Stimulated activated memory B cell treated with anti-CD40 and anti-IgM and Interleukin-4, amounts not matched to agents 10 μg/mL and 1 μg/mL and 100 μg/mL, for 72 hours (primary cell): ENCODE measurements at regions not wholly inside any gene's neighbourhood (a gene's known extent, or its start where the extent isn't known, plus 50 kb on each side); places are given as distances from the start of the nearest gene placed in this dataset.

Experiments used
- ATAC-seq: fragments of 150-1000 bp; cut with Tn5 transposase; 2 replicates; pipeline ENCODE4 v1.10.0; 2021
- H3K27ac Mint-ChIP-seq: one replicate; pipeline ENCODE4 v1.8.0; 2022; ENCODE audit warnings: mild to moderate bottlenecking, mixed read lengths
- H3K27me3 Mint-ChIP-seq: one replicate; pipeline ENCODE4 v1.8.0; 2022; ENCODE audit warnings: mixed read lengths
- H3K36me3 Mint-ChIP-seq: one replicate; pipeline ENCODE4 v1.8.0; 2022; ENCODE audit warnings: mixed read lengths
- H3K4me1 Mint-ChIP-seq: one replicate; pipeline ENCODE4 v1.8.0; 2022; ENCODE audit warnings: mixed read lengths
- H3K4me3 Mint-ChIP-seq: one replicate; pipeline ENCODE4 v1.8.0; 2022; ENCODE audit warnings: mild to moderate bottlenecking, moderate library complexity, mixed read lengths
- H3K9me3 Mint-ChIP-seq: one replicate; pipeline ENCODE4 v1.8.0; 2022; ENCODE audit warnings: mixed read lengths

DNA sequence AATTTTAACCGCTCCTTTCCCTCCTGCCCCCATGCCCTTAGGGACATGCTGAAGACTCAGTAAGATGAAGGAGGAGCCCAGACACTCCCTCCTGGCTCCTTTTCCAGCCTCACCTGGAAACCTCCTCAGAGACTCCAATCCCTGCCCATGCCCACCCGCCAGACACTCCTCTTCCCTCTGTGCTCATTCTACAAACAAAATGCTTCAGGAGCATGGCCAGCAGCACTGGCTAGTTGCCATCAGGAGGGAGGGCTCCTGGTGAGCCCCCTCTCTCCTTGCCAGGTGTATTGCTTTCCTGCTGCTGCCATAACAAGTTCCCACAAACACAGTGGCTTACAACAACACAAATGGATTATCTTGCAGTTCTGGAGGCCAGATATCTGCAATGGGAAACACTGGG lies 126.1 kb downstream of the PSMG1 start:
- H3K27ac Mint-ChIP-seq: no peak overlapping the region
- ATAC-seq: no peak
- no peaks in the 10 kb centered on the region for H3K9me3 Mint-ChIP-seq
- no peak overlapping the region for H3K4me3 Mint-ChIP-seq
- H3K4me1 Mint-ChIP-seq: no peaks in the 10 kb centered on the region
- peaks cover 39% of the 10 kb centered on the region for H3K27me3 Mint-ChIP-seq
- H3K36me3 Mint-ChIP-seq: no peaks in the 10 kb centered on the region

- peaks cover 34% of the 10 kb centered on the region for H3K27me3 Mint-ChIP-seq
- no peaks in the 10 kb centered on the region for H3K36me3 Mint-ChIP-seq
- no peak overlapping the region for H3K27ac Mint-ChIP-seq
- H3K4me3 Mint-ChIP-seq: no peak overlapping the region
- no peaks in the 10 kb centered on the region for H3K4me1 Mint-ChIP-seq
- H3K9me3 Mint-ChIP-seq: no peaks in the 10 kb centered on the region
- no peak for ATAC-seq
Observed at GRCh38 chr21:39056636-39057035, 126.6 kb downstream of the PSMG1 start.

- Mint-ChIP-seq H3K9me3 (no peaks in the 10 kb centered on the region), H3K4me1 (no peaks in the 10 kb centered on the region), H3K27ac (no peak overlapping the region), H3K36me3 (no peaks in the 10 kb centered on the region), H3K4me3 (no peak overlapping the region), H3K27me3 (peaks cover 29% of the 10 kb centered on the region)
- no peak for ATAC-seq
Observed at GRCh38 chr21:39055167-39055767, 128.0 kb downstream of the PSMG1 start.

- no peak for ATAC-seq
- no peaks in the 10 kb centered on the region for H3K4me1 Mint-ChIP-seq
- no peak overlapping the region for H3K27ac Mint-ChIP-seq
- no peaks in the 10 kb centered on the region for H3K36me3 Mint-ChIP-seq
- H3K9me3 Mint-ChIP-seq: no peaks in the 10 kb centered on the region
- H3K27me3 Mint-ChIP-seq: peaks cover 35% of the 10 kb centered on the region
- no peak overlapping the region for H3K4me3 Mint-ChIP-seq
Observed at GRCh38 chr21:39054066-39054465, 129.2 kb downstream of the PSMG1 start.

- Mint-ChIP-seq H3K4me3 (no peak overlapping the region), H3K27me3 (peaks cover 35% of the 10 kb centered on the region), H3K27ac (no peak overlapping the region), H3K4me1 (no peaks in the 10 kb centered on the region), H3K9me3 (no peaks in the 10 kb centered on the region), H3K36me3 (no peaks in the 10 kb centered on the region)
- no peak for ATAC-seq
Observed at GRCh38 chr21:39053126-39053525, 130.1 kb downstream of the PSMG1 start.

- Mint-ChIP-seq H3K27ac (no peak overlapping the region), H3K27me3 (peaks cover 35% of the 10 kb centered on the region), H3K4me1 (no peaks in the 10 kb centered on the region), H3K9me3 (no peaks in the 10 kb centered on the region), H3K4me3 (no peak overlapping the region), H3K36me3 (no peaks in the 10 kb centered on the region)
- ATAC-seq: no peak
Observed at GRCh38 chr21:39052718-39053117, 130.5 kb downstream of the PSMG1 start.

DNA sequence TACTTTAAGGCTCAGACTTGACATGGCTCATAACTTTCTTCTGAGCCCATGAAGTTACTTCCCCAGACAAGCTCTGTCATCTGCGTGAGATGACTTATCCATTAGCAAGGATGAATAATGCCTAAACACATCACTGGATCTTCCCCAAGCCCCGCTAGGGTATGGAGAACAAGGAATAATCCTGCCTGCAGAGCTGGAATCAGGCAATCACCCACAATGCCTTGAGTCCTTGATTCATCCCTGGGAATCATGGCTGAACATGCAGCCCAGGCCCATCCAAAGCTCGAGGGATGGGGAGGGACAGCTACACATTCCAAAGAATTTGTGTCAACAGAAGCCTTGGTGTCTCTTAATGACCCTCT lies 131.7 kb downstream of the PSMG1 start:
- Mint-ChIP-seq H3K27ac (no peak overlapping the region), H3K4me1 (no peaks in the 10 kb centered on the region), H3K4me3 (no peak overlapping the region), H3K9me3 (no peaks in the 10 kb centered on the region), H3K36me3 (no peaks in the 10 kb centered on the region), H3K27me3 (peaks cover 25% of the 10 kb centered on the region)
- no peak for ATAC-seq

DNA sequence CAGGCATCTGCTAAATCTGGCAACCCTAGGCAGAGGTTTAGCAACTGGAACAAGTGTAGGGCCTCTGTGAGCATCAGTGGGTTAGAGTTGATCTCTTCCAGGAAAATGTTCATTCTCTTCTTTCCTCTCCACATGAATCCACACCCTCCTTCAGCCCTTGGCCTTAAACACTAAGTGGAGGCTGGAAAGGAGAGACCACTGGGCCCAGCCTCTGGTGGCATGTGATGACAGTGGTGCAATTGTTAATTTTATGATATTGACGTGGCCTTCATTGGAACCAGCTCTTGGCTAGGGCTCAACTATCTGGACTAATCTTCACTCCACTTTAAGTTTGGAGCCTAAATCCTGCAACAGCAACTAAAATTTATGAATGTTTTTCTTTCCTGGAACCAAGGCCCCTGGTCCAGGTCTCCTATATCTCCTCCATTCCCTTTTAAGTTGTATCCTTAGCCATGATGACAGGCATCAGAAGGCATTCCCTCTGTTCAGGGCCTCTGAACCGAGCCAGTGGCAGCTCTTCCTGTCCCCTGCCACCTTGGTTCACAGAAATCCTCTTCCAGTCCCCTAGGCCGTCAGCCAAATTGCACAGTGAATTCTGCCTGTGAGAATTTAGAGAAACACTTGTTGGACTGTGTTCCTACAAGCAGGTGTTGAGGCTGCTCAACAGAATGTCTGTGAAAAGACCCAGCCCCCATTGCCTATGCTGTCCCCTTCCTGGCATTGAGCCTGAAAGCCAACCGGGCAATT lies 132.2 kb downstream of the PSMG1 start:
- Mint-ChIP-seq H3K36me3 (no peaks in the 10 kb centered on the region), H3K9me3 (no peaks in the 10 kb centered on the region), H3K4me3 (no peak overlapping the region), H3K4me1 (no peaks in the 10 kb centered on the region), H3K27ac (no peak overlapping the region), H3K27me3 (peaks cover 20% of the 10 kb centered on the region)
- ATAC-seq: no peak

- H3K4me1 Mint-ChIP-seq: no peaks in the 10 kb centered on the region
- no peak for ATAC-seq
- no peaks in the 10 kb centered on the region for H3K9me3 Mint-ChIP-seq
- no peak overlapping the region for H3K4me3 Mint-ChIP-seq
- no peaks in the 10 kb centered on the region for H3K36me3 Mint-ChIP-seq
- H3K27ac Mint-ChIP-seq: no peak overlapping the region
- H3K27me3 Mint-ChIP-seq: peaks cover 15% of the 10 kb centered on the region
Observed at GRCh38 chr21:39048574-39048973, 134.7 kb downstream of the PSMG1 start.

DNA sequence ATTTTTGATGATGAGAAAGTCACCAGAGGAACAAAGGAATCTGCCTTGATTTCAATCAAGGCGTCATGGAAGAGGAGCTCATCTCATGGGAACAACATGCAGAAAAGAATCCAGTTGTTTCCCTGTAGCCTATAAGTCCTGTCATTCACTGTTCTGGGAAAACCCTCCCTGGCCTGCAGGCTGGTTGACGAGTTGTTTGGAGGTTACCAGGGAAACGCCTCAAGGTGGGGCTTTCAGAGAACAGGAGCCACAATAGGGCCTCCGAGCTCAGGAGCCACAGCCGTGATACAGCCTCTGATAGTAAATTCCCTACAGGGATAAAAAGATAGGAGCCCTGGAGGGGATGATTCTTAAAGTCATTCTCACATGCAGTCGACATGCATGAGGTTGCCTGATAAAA lies 135.2 kb downstream of the PSMG1 start:
- no peaks in the 10 kb centered on the region for H3K36me3 Mint-ChIP-seq
- H3K27me3 Mint-ChIP-seq: peaks cover 10% of the 10 kb centered on the region
- H3K9me3 Mint-ChIP-seq: no peaks in the 10 kb centered on the region
- no peak for ATAC-seq
- H3K27ac Mint-ChIP-seq: no peak overlapping the region
- H3K4me3 Mint-ChIP-seq: no peak overlapping the region
- H3K4me1 Mint-ChIP-seq: no peaks in the 10 kb centered on the region

- Mint-ChIP-seq H3K4me1 (no peaks in the 10 kb centered on the region), H3K27me3 (peaks cover 8% of the 10 kb centered on the region), H3K9me3 (no peaks in the 10 kb centered on the region), H3K4me3 (no peak overlapping the region), H3K36me3 (no peaks in the 10 kb centered on the region), H3K27ac (no peak overlapping the region)
- ATAC-seq: no peak
Observed at GRCh38 chr21:39047046-39047445, 136.2 kb downstream of the PSMG1 start.

DNA sequence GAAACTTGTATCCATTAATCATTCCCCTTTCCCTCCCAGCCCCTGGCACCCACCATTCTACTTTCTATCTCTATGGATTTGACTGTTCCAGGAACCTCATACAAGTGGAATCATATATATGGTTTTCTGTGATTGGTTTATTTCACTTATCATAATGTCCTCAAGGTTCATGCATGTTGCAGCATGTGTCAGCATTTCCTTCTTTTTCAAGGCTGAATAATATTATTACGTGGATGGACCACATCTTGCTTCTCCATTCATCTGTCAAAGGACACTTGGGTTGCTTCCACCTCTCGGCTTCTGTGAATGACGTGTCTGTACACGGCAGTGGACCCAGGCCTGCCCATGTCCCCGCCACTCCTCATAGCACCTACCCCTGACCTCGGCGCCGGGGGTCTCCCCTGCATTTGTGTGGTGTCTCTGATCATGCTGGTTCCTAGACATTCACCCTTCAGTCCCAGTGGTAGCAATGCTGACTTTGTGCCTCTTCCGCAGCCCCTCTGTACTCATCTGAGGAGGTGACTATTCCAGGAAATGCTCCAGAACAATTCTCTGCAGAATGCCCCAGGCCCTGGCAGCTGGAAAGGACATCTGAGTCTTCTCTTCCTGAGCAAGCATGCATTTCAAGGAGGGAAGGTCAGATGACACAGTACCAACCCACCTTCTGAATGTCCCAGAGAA lies 136.9 kb downstream of the PSMG1 start:
- Mint-ChIP-seq H3K4me1 (no peaks in the 10 kb centered on the region), H3K4me3 (no peak overlapping the region), H3K36me3 (no peaks in the 10 kb centered on the region), H3K27me3 (peaks cover 8% of the 10 kb centered on the region), H3K9me3 (no peaks in the 10 kb centered on the region), H3K27ac (no peak overlapping the region)
- ATAC-seq: no peak

- Mint-ChIP-seq H3K4me1 (no peaks in the 10 kb centered on the region), H3K36me3 (no peaks in the 10 kb centered on the region), H3K27ac (no peak overlapping the region), H3K27me3 (peaks cover 5% of the 10 kb centered on the region), H3K4me3 (no peak overlapping the region), H3K9me3 (no peaks in the 10 kb centered on the region)
- no peak for ATAC-seq
Observed at GRCh38 chr21:39041816-39042215, 141.4 kb downstream of the PSMG1 start.

- no peaks in the 10 kb centered on the region for H3K4me1 Mint-ChIP-seq
- no peaks in the 10 kb centered on the region for H3K9me3 Mint-ChIP-seq
- peaks cover 13% of the 10 kb centered on the region for H3K27me3 Mint-ChIP-seq
- ATAC-seq: no peak
- no peaks in the 10 kb centered on the region for H3K36me3 Mint-ChIP-seq
- H3K27ac Mint-ChIP-seq: no peak overlapping the region
- no peak overlapping the region for H3K4me3 Mint-ChIP-seq
Observed at GRCh38 chr21:39040494-39041110, 142.6 kb downstream of the PSMG1 start.

DNA sequence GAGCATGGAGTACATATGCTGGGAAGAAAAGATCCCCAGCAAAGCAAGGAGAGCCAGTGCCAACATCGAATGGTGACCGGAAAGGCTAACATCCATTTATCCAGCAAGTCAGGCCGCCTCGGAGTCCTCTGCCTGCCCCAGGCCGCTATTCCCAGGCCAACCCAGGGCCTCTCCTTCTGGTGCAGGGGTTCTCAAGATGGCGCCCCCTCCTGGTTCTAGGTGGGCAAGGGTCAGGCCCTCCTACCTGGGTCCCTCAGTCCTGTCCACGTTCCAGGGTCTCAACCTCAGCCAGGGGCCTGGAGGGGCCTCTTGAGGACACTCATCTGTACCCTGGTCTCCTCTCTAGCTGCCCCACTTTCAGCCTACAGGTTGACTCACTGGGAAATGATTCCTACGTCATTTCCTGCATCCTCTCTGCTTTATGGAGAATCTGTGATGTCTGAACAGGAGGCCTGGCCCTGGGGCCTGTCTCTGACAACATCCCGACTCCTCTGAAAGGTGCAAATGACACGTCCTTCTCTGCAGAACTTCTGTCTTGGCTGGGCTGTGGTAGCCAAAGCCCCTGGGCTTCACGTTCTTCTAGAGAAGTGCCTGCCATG lies 145.3 kb downstream of the PSMG1 start:
- Mint-ChIP-seq H3K36me3 (no peaks in the 10 kb centered on the region), H3K4me1 (no peaks in the 10 kb centered on the region), H3K27me3 (peaks cover 21% of the 10 kb centered on the region), H3K9me3 (no peaks in the 10 kb centered on the region), H3K4me3 (no peak overlapping the region), H3K27ac (no peak overlapping the region)
- ATAC-seq: no peak
